NCI-H2107 treated with DMSO at 0.1 percent for 48 hours (cell line): ENCODE measurements at regions not wholly inside any gene's neighbourhood (a gene's known extent, or its start where the extent isn't known, plus 50 kb on each side); places are given as distances from the start of the nearest gene placed in this dataset.

Source experiments
- DNase-seq: peaks from one replicate; lab custom pipeline; 2025; ENCODE audit not compliant: unreplicated experiment; lab: John Stamatoyannopoulos, UW

DNA sequence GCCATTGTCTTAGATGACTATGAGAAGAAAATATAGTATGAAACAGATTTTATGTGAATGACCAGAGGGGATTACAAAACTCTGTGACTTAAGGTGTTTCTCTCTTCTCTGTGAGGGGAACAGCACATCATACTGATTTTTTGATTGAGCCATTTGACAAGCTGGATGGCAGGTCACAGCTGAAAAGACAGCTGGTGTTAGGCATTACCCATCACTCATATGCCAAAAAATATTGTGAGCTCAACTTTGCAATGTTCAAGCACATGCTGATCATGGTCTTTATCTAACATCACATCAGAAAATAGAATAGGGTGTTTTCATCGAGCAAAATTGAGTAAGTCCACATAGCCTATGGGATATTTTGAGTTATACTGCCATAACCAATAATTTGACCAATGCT is 86.7 kb upstream of the TECRL start:
- no peak for DNase-seq

DNA sequence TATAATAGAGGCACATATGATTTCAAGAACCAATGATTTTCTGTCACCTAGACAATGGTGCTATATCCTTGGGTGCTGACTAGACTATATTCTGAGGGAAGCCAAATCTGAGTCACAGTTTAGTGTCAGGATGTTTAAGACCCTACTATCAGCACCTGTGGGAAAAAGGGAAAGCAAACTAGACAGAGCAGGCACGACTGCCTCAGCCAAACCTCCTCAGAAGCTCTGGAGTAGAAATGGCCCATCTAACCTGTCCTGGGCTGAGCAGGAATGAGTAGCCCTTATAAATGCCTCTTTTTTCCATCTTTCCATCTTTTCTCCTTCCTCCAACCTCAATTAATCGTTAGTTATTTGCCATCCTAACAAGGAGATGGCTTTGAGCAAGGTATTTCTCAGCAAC is 80.4 kb upstream of the TECRL start:
- no peak for DNase-seq

DNA sequence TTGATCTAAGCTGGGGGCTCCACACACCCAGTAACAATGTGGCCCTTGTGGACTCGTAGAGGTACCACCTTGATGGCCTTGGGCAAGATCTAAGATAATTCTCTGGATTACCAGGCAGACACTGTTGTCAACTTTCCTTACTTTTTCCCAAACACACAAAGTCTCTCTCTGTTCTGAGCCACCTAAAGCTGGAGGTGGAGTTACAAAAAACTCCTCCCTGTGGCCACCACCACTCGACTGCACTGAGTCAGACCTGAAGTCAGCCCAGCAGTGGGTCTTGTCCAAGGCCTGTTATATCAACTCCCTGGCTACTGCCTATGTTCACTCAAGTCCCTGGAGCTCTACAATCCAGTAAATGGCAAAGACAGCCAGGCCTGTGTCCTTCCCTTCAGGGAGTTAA is 70.1 kb upstream of the TECRL start:
- no peak for DNase-seq

DNA sequence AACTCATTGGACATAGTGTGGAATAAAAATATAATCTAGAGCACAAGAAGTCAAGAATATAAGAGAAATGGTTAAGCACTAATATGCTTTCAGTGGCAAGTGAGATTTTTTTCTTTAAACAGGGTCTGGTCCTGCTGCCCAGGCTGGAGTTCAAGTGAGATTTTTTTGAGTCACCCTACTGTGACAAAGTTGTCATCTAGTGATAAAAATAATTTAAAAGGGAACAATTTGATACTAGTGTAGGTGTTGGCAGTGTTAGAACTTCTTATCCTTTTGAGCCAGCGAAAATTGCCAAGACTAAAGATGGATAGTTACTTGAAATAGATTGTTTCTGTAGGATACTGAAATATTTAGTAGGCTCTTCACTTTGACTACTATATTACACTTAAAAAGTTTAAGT is 67.9 kb upstream of the TECRL start:
- no peak for DNase-seq

DNA sequence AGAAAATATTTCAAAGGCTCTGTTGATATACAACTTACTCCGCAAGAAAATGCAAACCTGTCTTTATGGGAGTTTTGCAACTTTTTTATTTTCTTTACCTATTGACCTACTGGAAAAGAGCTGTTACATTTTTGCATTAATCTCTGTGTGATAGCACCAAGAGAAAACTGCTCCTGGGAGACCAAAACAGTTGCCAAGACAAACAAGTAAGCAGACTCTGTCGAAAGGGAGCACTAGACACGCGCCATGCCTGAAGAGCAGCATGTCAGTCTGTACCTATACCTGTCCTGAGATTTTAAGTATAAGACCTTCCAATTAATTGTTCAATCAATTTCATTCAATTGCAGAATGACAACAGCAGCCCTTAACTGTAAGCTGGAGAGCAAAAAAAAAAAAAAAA is 56.0 kb upstream of the TECRL start:
- DNase-seq, result no peak

DNA sequence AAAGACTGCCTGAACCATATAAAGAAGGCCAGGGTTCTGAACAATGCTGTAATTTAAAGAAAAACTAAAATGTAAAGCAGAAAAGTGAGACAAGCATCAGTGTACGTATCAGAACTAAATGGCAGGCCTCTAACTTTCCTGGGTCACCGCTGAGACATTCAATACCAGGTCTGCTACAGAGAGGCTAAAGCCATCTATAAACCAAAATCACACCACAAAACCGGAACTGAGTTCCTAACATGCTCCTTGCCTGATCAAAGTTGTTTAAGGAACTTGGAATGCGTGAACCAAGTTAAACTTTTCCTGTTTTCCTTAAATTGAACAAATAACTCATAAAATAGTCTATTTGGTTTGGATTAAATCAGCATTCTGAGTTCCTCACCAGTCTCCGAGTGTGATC is 55.3 kb upstream of the TECRL start:
- no peak for DNase-seq
